HG03558 (cell line): ENCODE measurements at regions not wholly inside any gene's neighbourhood (a gene's known extent, or its start where the extent isn't known, plus 50 kb on each side); places are given as distances from the start of the nearest gene placed in this dataset.

ENCODE experiments used
- ATAC-seq: cut with Tn5 transposase; IDR thresholded peaks from one replicate; pipeline ENCODE4 v1.9.1; 2021; ENCODE audit warnings: moderate number of reproducible peaks; ENCODE audit not compliant: unreplicated experiment; ENCODE audit errors: extremely low read depth

DNA sequence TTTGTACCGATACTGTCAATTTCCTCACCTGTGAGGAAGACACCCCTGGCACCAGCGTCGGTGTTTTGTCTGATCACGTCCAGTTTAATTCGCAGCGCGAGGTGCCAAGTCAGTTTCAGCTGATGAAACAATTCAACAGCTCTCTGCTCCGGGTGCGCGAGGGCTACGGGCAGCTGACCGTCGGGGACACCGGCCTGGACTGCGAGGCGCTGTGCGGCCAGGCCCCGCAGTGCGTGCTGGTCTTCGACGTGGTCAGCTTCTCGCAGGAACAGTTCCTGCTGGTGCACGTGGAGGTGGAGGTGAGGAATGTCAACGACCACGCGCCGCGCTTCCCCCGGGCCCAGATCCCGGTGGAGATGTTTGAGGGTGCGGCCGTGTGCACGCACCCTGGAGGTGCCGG, 171.5 kb downstream of the OLFM4 start:
- ATAC-seq: no peak

DNA sequence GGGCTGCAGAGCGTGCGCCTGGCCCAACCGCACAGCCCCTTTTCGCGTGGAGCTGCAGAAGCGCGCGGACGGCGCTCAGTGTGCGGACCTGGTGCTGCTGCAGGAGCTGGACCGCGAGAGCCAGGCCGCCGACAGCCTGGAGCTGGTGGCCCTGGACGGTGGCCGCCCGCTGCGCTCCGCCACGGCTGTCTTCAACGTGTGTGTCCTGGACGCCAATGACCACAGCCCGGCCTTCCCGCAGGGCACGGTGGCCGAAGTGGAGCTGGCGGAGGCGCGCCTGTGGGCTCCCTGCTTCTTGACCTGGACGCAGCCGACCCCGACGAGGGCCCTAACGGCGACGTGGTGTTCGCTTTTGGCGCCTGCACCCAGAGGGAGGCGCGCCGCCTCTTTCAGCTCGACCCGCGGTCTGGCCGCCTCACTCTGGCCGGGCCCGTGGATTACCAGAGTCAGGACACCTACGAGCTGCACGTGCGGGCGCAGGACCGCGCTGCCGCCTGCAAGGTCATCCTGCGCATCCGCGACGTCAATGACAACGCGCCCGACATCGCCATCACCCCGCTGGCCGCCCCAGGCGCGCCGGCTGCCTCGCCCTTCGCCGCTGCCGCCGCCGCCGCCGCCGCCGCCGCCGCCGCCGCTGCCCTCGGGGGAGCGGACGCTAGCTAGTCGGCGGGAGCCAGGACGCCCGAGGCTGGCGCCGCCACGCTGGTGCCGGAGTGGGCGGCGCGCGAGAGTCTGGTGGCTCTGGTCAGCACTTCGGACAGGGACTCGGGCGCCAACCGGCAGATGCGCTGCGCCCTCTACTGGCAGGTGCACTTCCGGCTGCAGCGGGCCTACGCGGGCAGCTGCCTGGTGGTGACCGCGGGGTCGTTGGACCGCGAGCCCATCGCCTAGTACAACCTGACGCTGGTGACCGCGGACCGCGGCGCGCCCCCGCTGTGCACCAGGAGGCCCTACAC, 172.2 kb downstream of the OLFM4 start:
- no peak for ATAC-seq

DNA sequence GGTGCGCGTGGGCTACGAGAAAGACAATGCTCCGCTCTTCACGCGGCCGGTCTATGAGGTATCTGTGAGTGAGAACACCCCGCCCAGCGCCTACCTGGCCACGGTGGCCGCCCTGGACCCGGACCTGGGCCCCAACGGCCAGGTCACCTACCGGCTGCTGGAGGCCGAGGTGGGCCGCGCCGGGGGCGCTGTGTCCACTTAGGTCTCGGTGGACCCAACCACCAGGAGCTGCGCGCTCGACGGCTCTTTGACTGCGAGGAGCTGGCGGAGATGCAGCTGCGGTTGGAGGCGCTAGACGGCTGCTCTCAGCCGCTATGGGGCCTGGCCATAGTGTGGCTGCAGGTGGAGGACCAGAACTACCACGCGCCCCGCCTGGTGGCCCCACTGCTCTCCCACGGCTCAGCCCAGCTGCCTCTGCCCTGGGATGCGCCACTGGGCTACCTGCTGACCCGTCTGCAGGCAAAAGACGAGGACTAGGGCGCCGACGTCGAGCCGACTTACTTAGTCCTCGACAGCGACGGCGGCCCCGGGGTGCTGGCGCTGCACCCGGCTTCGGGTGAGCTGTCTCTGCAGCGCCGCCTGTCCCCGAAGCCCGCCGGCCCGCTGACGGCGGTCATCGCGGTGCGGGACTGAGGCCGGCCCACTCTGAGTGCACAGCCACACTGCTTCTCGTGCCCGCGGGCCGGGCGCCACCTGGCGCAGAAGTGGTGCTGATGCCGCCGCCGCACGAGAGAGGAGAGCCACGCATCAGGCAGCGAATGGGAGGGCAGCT, 173.0 kb downstream of the OLFM4 start:
- no peak for ATAC-seq

DNA sequence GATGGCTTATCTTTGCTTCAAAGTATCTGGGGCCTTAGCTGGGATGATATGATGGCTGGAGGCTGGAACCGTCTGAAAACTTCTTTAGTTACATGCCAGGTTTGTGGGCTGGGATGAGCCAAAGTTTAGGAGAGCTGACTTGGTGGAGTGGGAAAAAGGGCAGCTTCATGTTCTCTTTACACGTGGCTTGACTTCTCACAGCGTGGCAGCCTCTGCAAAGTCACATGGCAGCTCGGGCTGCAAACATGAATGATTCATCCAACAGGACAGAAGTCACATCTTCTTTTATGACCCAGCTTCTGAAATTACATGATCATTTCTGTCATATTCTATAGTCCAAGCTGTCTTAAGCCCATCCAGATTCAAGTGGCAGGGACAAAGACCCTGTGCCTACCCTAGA, 176.0 kb downstream of the OLFM4 start:
- ATAC-seq: no peak

DNA sequence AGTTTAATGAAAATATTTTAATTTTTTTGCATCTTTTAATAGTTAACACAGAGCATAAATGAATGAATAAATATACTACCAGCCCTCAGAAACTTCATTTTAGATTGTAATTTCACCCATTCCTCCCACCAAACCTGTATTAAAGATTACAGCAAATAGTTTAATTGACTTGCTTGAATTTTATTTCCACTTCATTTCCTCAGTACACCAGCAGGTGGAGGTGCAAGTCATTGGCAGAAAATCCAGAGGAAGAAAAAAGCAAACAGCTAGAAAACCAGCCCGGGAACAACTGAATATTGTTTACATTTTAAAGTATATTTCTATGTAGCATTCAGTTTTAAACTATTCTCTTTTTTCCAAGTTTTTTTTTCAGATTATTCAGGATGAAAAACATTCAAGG, 177.8 kb downstream of the OLFM4 start:
- no peak for ATAC-seq

DNA sequence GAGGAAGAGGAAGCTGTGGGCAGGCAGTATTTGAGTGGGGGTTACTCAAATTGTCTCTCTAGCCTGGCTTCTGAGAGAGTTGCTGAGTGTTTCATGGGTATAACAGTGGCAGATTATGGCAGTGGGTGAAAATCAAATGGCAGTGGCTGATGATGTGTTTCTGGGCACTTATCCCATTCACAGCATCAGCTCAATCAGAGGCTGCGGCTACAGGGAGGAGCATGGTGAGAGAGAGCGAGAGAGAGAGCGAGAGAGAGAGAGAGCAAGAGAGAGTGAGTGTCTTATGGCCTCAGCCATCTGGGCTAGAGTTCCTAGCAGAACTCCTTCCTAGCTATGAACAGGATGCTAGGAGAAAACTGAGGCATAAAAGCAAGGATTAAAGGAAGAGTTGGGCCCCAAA, 178.9 kb downstream of the OLFM4 start:
- no peak for ATAC-seq

DNA sequence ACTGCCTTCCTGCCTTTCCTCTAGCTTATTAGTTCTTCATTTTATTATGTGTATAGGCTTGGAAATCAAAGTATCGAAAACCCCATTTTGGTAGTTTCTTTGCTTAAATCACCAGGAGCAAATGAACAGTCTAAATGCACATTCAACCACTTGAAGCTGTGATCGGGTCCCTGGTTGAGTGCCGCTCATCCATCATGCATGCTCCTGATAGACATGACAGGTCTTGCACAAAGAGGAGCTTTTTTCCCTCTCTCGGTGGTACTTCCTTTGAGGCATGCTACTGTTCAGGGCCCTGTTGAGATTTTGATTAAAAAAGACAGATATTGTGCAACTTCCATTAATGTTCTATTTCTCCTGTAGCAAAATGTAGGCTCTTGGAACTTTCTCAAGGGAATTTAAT, 185.8 kb downstream of the OLFM4 start:
- no peak for ATAC-seq

DNA sequence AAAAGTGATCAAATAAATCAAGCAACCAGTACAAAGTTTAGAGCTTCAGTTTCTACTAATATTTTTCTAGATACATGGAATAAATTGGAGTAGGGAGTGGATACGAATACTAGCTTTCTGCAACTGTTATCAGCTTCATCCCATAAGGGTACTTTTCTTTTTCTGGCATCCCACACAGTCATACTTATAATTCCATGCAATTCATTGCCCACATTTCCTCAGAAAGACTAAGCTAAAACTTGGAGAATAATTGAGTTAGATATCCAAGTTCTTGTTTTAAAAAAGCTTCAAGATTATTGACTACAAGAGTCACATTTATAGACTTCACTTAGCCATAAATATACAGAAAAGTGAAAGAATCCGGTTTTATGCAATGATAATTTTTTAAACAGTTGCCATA, 186.9 kb downstream of the OLFM4 start:
- ATAC-seq: no peak

DNA sequence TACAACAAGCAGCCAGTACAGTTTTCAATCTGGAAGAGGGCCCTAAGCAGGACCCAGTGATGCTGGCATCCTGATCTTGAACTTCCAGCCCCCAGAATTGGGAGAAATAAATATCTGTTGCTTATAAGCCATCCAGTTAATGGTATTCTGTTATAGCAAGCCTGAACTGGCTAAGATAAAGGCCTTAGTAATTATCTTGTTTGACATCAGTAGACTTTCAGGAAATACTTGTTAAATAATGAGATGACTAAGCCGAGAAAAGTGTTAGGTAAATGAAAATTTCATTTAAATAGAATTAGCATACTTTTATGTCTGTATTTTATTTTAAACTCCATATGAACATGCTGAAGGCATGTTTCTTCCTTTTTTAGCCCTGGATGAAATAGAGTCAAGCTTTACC, 188.2 kb downstream of the OLFM4 start:
- ATAC-seq: no peak

DNA sequence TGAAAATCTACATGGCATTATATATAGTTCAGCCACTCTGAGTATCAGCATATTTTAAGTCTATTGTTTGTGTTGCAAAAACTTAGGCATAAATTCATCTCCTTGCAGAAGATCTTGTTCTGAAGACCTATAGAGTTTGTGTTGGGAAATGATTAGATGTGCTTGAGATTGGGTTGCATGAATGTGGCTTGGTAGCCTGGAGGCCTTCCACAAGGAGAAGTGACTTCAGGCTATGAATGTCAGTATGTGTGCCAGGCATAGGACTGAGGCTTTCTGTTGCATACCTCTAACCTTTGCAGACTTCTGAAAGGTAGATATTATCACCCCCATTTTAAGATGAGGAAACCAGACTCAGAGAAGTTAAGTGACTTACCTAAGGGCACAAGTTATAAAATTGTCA, 188.6 kb downstream of the OLFM4 start:
- ATAC-seq: no peak

DNA sequence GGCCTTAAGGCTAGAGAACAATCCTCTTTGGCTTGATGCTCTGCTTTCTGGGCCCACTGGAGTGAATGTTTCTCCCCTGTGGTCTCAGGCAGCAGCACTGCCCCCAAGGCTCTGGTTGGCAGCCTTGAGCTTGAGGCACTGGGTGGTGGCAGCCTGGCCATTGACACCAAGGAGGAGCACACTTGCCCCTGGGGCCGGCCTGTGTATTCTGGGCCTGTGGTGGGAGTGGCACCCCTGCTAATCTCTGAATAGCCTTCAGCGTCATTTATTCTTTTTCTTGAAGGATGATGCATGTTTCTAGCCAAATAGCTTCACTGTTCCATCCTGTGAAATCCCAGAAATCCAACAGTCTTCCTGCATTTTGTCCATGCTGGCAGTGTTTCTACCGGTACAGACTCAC, 191.4 kb downstream of the OLFM4 start:
- no peak for ATAC-seq

DNA sequence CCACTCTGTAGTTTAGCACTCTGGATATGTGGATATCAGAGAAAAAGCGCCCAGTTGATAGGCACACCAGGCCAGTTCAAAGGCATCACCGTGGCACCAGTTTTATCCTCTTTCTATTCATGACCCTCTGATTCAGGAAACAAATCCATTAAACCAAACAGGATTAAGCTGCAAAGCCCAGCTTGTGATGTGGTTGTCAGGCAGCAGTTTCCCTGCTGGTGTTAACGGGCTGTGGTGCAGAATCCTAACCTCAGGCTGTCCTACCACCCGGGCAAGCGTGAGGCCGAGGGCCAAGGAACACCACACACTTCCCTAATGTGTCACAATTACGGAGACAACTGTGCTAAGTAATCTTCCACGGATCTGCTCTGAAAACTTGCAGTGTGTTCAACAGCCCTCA, 209.1 kb downstream of the OLFM4 start:
- ATAC-seq: no peak

DNA sequence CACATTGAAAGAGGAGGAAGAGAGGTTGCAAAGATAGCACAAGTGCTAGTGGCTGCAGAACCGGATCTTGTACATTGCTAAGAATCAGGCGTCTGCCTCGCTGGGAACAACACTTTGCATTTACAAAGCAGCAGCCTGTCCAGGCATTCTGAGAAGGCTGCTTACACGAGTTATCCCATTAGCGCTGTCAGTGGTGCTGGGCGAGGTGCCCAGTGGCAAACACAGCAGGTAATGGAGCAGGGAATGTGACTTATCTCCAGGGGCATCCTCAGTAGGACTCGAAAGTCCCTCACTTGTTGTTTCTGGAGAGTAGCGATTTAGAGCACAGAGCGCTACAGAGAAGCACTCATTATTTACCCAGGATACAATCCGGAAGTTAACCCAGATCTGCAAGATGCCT, 209.6 kb downstream of the OLFM4 start:
- no peak for ATAC-seq

DNA sequence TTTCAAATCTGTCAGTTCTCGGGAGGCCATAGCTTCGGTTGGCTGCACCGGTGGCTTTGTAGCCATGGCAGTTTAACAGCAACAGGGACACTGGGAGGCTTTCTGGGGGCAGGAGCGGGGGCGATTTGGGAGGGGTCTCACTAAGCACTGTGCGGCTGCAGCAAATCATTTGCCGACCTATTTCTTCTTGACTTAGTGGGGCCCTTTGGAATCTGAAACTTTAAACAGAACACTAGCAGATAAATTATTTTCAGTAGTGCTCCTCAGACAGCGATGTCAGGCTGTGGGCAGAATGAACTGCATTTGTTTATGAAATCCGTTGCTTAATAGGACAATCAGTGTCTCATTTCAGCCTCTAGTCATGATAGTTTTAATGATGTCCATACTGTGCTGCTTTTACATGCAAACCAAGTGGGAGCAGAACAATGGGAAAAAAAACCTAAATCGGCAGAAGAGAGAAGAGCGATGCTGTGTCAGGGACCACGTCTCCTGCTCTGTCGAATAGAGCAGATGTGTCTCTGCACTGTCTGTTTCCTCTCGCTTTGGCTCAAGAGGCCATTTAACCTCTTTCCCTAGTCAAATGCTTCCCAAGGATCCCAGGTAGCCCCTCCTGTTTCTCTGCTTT, 211.9 kb downstream of the OLFM4 start:
- ATAC-seq: no peak

DNA sequence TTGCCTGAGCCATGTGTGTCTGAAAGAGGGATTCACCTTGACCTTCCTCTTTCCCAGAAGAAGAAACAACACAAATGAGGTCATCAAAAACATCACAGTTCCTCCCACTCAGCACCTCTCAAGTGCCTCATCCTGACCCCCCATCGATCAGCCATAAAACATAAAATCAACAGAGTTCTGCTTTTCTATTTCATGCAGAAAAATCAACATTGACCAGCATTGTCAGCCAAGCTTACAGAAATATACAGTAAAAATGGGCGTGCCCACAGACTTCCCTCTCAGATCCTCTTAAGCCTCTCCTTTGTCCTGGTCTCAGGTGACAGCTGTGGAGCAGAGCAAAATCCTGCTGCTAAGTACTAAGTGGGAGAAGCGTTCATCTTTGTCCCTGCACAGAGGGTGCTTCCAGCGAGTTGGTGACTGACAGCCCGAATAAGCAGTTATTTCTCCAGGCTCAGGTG, 213.3 kb downstream of the OLFM4 start:
- no peak for ATAC-seq

DNA sequence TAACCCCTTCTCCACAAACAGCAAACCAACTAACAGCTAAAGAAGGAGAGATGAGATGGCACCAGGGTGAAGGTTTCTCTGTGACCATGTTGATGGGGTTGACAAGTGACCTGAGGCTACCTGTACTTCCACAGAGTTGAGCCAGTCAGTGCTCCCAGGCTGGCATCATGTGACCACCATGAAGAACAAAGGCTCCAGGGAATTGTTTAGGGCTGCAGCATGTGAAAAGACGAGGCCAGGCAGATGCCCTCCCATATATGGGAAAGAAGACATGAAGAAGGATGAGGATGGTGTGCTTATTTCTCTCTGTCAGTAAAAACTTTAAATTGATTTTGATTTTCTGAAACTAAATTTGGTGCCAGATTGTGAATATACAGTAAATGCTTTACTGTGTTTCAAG, 220.6 kb downstream of the OLFM4 start:
- ATAC-seq: no peak

DNA sequence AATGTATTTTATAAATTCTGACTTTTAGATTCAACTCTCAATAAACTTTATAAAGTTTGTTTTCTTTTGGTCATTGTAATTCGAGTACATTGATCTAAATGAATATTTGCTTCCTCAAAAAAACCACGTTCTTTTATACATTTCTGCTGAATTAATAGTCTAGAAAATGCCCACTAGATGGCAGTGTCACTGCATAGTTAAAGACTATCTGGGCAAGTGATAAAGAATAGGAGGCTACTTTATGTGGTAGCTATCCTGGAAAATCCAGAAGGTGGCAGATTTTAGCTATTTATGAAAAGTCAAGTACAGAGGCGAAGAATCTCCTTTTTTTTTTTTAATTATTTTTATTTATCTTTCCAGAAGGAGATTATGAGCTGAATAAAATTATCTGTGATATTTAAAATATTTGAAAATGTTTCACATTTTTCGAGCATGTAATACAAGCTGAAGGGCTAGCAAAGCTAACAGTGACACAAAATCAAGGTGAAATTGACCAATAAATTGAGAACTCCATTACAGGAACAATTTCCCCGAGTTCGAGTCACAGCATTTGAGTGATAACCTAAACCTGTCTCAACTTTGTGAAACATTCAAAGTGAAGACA, 221.8 kb downstream of the OLFM4 start:
- peak; percentile 68 for ATAC-seq

DNA sequence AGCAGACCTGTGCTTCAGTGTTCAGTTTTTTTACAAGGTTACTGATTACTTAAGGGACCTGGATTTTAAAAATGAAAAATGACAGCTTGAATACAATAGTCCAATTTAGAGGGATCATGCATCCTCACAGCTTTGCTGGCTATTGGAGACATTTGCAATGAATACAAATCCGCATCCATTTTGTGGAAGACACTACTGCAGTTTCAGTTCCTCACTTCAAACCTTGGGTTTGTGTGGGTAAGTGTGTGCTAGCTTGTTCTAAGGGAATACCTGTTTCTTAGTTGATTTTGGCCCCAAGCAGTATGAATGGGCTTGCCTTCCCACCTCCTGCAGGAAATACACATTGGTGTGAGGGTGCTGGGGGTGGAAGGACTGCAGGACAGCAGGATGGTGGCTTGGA, 222.4 kb downstream of the OLFM4 start:
- no peak for ATAC-seq

DNA sequence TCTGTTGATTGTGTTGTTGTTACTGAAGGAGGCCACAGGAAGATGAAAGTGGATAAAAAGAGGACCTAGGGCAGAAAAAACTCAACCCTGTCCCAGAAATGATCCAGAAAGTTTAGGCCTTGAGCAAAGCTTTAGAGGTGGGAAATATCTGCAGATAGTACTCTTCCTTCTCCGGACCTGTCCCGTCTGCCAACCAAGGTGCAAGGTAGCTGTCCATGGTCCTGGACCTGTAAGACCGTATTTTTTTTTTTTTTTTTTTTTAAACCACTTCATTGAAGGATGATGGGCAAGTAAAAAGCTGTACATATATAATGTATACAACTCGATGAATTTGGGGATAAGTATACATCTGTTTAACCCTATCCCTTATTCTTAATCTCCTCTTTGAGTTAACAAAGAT, 225.9 kb downstream of the OLFM4 start:
- ATAC-seq: no peak

DNA sequence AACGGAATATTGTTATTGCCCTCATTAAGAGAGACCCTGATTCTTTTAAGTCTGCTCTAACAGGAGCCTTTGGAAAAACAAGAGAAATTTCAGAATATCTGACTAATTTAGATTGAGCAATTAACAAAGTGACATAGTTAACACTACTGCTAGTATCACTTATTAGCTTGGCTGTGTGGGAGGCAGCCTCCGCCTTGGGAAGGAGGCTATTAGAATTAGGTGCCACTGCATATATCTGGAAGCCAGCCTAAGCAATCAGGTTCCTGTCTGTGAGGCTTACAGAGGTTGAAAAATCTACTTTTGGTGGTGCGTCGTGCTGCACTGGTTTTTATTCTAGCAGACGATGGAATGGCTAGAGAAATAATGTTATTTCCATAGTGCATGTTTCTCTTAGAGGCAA, 227.2 kb downstream of the OLFM4 start:
- no peak for ATAC-seq

DNA sequence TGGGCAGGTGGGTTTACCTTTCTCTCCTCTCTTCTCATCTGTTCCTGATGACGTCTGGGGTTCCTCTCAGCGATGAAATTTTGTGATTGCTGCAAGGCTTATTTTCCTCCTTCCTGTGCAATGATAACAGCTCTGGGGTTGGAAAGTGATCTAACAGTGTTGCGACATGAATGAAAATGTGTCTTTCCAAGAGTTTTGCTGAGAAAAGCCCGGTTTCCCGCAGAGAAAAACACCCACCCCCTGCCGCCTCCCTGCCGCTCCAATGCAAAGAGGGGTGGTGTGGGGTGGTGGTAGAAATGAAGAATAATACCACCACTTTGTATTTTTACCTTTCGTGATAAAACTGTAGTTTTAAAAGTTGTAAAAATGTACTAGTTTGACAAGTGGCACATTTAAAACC, 232.0 kb downstream of the OLFM4 start:
- no peak for ATAC-seq
